ENCODE measurements at regions not wholly inside any gene's neighbourhood (a gene's known extent, or its start where the extent isn't known, plus 50 kb on each side); places are given as distances from the start of the nearest gene placed in this dataset.
"Not testable (repeated sequence)": the region's sequence is repeated elsewhere in the genome, so short reads cannot be mapped to it uniquely, and the experiment has no call there.

DNA sequence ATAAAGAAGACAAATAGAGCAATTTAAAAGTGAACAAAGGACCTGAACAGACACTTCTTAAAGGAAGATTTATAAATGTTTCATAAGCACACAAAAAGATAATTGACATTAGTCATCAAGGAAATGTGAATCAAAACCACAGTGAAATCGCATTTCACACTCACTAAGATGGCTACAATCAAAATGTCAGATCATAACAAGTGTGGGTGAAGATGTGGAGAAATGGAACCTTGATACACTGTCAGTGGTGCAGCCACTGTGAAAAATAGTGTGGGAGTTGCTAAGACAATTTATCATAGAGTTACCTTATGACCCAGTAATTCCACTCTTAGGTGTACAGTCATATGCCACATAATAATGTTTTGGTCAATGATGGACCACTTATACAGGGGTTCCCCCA, 54.5 kb upstream of the HTR4 start:
- DNase-seq = no peak

DNA sequence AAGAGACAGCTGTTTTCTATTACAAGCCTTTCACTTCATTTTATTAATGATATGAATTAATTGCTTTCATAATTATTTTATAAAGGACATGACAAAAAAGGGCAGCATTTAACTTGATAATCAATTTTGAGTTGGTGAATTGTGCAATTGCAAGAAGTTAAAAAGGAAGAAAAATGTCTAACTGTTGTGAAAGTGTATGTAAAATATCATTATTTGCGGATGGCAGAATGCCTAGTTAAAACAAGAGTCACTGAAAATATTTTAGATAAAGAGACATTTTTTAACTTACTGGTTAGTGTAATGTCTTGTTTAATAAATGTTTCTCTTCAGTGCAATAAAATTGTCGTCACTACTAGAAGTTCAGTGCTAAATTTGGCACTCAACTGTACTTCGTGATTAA, 57.6 kb upstream of the HTR4 start:
- no peak for DNase-seq

DNA sequence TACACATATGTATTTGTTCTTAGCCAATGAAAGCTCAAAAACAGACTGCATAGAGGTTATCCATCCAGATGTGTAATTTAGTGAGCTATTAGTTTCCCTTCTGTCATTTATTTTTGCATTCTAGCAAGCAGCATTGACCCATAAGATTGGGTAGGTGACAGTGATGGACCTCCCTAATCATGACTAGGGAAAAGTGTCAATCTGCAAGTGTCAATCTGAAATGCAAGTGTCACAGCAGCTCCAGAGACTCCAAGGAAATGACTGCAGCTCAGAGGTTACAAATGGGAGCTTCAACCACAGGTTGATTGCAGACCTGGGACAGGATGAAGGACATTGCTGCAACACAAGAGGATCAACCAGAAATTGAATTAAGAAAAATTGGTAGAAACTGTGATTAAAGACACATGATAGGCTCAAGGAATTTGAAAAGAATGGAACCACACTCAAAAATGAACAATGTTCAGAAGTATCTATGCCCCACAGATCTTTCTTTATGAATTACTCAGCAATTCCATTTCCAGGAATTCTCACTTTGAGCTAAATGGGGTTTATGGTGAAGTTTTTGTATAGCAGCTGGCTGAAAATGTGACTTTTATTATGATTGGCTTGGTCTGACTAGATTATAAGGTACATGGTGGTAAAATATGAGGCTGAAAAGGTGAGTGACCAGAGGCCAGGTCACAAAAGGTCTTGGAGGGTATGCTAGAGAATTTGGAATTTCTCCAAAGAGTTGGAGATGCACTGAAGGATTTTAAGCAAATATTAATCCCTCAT, 59.6 kb upstream of the HTR4 start:
- no peak for DNase-seq

DNA sequence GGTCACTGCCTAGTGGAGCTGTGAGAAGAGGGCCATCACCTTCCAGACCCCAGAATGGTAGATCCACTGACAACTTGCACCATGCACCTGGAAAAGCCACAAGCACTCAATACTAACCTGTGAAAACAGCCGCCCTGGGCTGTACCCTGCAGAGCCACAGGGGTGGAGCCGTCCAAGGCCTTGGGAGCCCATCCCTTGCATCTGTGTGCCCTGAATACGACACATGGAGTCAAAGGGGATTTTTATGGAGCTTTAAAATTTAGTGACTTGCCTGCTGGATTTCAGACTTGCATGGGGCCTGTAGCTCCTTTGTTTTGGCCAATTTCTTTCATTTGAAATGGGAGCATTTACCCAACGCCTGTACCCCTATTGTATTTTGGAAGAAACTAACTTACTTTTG, 62.4 kb upstream of the HTR4 start:
- no peak for DNase-seq

DNA sequence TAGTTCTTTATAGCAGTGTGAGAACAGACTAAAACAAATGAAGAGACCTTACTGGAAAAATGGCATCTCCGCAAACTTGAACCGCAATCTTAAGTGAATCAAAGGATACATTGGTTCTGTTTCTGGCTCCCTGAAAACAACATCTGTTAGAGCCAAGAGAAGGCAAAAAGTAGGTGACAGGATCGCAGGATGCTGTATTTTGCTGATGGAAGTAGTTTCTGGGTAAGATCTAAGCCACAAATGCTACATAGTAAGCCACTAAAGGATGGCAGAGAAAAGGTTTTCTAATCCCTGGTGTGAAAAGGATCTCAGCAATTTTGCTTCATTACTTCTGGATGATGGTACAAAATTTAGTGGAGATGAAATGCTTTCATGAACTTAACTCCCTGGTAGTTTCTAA, 63.3 kb upstream of the HTR4 start:
- no peak for DNase-seq

DNA sequence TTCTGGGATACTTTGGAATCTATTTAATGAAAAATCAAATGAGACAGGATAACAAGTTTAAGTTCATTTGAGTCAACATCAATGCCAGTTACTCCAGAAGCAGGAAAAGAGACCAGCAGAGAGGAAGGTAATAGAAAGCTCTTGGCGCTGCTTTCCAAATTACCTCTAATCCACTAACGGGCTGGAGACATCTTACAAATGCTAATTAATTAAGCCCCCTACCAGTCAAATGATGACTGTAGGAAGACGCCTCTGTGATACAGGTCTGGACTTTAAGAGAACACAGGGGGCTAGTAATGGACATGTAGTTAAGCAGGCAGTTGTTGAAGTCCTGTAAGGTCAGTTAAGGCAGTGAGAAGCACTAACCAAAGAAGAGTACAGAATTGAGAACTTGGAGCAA, 65.3 kb upstream of the HTR4 start:
- DNase-seq = no peak

DNA sequence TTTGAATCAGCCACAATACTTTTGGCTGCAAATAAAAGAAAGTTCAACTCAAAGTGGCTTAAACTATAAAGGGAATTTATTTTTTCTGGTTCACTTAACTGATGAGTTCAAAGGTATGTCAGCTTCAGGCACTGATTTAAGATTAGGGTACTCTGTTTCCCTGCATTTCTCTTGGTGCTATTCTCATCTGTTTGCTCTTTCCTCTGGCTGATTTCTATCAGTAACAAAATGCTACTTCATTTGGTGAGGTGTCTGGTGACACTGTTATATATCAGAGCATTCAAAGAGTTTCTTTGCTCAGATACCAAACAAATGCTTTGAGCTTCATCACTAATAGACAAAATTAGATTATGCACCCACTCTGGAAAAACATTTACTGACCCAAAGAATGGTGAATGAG, 65.9 kb upstream of the HTR4 start:
- no peak for DNase-seq

DNA sequence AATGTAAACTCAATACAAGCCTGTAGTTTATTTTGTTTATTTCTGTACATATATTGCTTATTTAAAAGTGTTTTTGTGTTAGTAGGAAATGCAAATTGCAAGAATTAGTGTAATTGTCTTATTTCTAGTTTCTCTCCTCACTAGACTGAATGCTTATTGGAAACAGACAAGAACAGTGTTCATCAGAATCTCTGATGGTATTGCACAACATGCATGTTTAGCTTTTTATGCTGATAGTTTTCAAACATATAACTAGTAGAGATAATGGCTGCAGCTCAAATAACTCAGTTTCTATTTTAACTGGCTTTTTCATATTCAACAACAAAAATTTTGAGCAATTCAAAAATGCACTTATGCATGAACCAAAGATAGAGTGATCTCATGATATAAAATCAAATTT, 68.8 kb upstream of the HTR4 start:
- no peak for DNase-seq

DNA sequence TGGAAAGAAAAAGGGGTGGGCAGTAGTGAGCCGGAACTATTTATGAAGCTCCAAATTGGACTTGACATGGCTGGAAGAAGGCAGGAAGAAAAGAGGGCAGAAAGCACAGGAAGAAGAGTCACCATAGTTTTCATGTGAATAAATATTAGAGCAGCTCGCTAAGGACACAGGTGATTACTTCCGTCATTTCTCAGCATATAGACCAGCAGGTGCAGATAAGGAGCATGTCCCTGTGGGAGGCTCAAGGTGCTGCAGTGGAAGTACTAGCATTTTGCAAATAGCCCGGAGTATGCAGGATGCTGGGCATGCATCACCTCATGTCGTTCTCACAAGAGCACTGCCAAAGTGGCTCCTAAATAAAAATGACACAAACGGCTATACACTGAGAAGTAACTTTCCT, 71.3 kb upstream of the HTR4 start:
- no peak for DNase-seq

DNA sequence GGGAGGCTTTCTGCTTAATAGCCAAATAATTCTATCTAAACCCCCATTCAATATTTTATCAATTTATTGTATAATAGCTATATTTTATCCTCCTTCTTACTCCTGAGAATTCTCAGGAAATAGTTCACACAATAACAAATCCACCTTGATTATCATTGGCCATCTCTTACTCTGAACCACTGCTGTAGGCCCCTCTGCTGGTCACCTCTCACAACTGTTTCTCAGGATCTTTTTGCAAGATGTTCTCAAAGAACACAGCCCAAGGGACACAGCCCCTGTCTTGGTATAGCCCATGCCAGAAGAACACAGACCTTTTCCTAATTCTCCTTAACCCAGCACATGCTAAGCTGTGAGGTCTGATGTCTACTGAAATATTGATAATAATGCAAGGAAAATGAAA, 74.9 kb upstream of the HTR4 start:
- no peak for DNase-seq

DNA sequence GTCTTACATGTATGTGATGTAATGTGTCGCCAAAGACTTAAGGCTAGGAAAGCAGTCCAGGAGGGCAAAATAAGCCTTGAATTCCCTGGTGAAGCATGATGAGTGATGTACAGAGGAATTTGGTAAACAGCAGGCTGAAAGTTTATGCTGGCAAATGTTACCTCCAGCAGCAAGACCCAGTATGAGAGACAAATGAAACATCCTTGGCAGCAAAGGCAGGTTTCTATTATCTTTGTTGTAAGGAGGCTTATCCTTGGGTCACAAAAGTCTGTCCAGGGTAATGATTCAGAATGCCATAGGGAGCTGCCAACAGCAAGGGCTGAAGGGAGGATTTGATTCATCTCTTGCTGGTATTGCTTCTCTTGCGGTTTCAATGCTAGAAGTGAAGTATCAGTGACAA, 75.9 kb upstream of the HTR4 start:
- DNase-seq = no peak

DNA sequence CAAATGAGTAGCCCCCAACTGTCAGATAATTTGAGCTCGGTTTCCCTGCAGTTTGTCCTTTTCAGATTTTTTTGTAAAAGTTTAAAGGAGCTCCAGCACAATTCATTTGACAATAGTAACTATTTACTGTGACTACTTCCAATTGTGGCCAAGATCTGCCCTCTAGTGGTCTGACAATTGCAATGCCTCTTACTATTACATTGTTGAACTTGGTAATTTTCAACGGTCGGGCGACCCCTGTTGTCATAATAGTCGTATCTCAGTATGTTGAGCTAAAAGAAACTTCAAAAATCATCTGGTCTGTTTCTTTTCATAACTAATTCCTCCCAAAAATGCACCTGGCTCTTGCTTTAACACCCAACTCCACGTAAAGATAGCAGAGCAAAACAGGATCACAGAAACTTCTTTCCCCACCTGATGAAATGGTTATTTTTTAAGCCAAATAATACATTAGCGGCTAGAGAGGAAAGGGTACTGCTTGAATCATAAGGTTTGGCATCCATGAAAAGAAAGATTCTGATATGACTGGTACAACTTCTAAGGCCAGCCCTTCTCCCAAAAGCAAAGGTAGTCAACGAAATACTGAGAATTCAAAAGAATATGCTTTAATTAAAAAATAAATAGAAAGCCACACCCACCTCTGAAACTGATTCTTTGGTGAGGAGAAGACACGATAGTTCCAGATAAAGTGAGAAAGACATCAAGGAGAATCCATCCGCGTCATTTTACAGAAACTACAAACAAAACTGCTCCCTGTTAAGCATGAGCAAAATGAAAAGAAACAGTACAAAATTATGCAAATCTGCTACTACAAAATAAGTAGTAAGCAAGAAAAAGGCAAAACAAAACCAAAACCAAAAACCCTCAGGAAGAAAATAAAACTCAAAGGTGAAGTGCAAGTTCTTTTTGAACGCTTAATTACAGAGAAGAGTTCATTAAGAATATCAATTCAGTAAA, 76.9 kb upstream of the HTR4 start:
- peak; percentile 80 for DNase-seq

DNA sequence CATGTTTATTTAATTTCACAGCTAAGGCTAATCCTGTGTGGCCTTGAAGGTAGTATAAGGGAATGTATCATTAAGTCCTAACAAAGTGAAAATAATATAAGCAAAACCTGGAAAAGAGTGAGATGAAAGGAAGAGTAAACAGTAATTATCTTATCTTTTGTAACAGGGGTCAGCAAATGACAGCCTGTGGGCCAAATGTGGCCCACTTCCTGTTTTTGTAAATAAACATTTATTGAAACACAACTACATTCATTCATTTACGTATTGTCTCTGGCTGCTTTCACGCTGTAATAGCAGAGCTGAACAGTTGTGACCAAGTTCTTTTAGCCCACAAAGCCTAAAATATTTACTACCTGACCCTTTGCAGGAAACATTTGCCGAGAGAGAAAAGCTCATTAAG, 78.4 kb upstream of the HTR4 start:
- no peak for DNase-seq

DNA sequence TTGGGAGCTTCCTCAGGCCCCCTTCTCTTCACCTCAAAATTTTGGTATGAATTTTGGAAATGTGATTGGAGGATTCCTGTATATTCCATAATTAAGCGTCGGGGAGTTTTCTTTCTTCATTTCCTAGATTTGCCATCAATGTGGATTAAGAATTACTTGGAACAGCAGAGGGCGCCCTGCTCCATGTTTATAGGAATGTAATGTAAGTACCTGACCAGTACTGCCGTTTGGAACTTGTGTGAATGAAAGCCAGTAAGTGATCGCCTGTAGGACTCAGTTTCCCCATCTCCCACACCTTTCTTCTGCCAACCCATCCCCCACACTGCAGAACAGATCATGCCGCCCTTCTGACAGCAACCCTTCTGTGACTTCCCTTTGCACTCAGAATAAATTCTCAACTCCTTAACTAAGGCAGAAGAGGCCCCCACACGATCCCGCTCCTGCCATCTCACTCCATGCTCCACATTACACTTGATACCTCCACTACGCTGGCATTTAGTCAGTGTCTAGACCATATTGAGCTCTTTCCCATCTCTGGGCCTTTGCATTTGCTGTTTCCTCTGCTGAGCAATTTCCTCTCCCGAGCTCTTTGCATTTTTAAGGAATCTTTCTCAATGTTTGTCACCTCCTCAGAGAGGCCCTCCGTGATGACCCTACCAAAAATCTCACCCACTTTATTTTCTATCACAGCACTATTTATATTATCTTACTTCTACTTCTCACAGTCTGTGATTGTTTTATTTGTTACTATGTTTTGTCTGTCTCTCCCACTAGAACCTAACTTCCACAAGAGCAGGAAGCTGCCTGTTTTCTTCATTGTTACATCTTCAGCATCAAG, 79.5 kb upstream of the HTR4 start:
- peak; percentile 74 for DNase-seq

DNA sequence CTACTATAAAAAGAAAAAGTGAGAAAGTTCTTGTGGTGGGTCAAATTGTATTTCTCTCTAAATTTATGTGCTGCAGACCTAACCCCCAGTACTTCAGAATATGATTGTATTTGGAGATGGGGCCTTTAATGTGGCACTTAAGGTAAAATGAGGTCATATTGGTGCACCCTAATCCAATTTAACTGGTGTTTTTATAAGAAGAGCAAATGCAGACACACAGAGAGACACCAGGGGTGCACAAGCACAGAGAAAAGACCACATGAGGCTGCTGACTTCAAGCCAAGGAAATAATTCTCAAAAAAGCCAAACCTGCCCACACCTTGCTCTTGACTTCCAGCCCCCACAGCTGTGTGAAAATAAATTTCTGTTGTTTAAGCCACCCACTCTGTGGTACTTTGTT, 80.2 kb upstream of the HTR4 start:
- no peak for DNase-seq

DNA sequence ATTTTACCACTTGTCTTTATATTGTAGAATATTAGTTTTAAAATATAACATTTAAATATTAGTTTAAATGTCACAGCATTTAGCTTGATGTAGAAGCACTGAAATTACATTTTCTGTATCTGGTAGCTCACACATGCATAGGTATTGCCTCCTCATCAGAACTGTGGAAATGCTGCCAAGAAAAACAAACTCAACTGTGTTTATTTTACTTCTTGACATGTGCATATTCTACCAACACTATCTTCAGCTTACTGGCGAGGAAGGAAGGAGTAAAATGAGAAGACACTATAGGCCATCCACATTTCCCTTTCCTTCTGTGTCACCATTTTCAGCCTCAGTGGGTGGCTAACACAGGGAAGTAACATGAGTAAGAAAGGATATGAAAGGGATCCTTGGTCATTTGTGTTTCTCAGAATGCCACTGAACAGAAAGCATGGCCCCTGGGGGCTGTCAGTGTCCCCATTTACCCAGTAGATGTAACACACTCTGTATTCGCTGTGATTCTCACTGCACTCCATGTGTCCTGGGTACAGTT, 81.0 kb upstream of the HTR4 start:
- no peak for DNase-seq

DNA sequence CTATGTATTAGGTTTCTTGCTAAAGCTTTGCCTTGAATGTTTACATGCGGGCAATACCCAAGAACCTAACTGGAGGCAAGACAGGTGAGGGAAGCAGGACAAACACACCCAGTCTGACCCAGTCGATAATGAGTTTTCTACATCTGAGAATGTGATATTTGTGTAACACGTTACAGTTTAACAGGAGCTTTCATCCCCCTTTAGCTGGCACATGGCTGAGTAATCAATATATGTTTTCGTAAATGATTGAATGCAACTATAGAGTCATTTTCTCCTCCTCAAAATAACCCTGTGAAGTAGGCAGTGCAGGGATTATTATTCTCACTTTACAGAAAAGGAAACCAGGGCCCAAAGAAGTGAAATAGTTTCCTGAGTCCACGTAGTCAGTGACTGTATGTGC, 84.7 kb upstream of the HTR4 start:
- no peak for DNase-seq

DNA sequence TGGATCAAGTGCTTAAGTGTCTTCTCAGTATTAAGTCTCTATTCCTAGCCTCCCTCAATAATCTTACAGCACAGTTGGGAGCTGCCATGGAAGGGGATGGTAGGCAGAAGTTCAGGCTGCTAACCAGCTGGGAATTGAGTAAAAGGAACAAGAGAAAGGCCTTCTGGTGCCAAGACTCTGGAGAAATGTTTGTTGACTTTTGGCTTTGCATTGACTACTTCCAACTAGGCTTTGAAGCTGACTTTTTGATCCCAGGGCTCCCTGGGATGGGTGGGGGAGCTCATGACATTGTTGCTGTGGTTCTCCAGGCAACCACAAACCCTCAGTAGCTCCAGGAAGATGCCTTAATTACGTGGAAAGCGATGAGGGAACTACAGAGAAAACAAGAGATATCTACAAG, 85.2 kb upstream of the HTR4 start:
- no peak for DNase-seq

DNA sequence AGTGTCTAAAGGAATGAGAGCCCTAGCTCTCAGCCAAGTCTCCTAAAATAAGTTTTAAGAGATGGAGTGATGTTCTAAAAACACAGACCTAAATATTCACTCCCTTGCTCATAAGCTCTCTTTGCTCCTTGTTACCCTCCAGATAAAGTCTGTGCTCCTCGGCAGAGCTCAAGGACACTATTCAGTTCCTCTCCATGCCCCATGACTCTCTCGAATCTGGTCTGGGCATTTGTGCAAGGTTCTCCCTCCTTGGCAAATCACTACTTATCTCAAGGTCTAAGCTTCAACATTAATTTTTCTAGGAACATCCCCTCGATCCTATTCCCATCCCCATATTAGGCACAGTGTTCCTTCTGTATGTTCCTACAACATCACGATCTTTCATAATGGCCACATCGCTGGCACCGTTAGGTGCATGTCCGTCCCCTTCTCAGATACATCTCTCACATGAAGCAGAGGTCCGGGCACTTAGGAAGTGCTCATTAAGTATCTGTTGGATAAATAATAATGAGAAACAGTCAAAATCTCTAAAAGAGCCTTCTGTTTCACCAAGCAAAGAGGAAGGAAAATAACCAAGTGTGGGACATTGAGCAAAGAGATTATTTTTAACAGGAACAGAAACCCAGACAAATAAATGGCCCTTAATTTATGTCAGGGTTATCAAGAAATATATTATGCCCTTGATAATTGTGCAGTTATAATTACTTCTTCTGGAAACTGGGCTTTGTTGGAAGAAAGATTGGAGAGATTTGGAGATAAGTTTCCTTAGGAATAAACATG, 85.9 kb upstream of the HTR4 start:
- no peak for DNase-seq

DNA sequence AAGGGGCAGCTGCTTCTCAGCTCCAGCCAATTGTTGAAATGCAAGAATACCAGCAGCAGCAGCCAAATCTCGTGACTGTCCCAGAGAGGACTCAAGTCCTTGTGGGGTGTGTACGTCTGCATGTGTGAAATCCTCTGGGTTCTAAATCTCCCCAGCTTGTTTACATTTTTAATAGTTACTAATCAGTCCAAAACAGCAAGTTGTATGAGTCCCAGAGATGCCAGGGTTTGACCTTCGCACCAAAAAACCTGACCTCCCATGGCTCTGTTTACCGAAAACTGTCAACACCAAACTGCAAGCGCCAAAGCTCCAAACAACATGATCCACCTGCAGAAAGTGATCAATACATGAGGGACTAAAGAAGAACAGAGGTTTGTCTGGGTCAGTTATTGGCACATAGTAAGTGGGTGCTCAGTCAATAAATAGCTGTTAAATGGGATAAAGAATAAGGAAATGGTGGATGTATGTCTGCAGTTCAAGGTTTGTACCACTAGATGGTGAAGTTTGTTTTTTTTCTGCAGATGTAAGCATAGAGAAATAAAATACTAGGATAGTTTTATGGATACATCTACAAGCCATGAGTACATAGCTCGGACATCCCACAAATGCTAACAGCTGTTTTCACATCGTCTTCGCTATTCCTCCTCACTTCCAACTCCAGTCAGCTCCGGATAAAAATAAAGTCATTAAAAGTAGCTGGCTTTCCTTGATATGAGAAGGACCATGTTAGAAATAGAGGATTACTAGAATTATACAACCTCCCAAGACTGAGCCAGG, 85.3 kb upstream of the ADRB2 start:
- peak; percentile 46 for DNase-seq

DNA sequence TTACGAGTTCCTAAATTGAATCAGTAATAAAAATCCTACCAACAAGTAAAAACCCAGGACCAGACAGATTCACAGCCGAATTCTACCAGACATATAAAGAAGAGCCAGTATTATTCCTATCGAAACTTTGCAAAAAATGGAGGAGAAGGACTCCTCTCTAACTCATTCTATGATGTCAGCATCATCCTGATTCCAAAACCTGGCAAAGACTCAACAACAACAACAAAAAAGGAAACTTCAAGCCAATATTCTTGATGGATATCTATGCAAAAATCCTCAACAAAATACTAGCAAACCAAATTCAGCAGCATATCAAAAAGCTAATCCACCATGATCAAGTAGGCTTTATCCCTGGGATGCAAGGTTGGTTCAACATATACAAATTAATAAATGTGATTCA, 84.6 kb upstream of the ADRB2 start:
- not testable (repeated sequence) for DNase-seq

Measured in CD4-positive, alpha-beta T cell treated with Interleukin-21 for 1 hour (primary cell).